ENCODE measurements at regions not wholly inside any gene's neighbourhood (a gene's known extent, or its start where the extent isn't known, plus 50 kb on each side); places are given as distances from the start of the nearest gene placed in this dataset.
"Not testable (repeated sequence)": the region's sequence is repeated elsewhere in the genome, so short reads cannot be mapped to it uniquely, and the experiment has no call there.

GRCh38 chr7:50852901-50853300 lies 70.2 kb upstream of the GRB10 start:
- no peak for DNase-seq (ENCODE audit: low spot score in 2 of 2)
- no peak for ATAC-seq
- peaks cover 3% of the 10 kb centered on the region for H3K9me3 Mint-ChIP-seq
- H3K4me1 Mint-ChIP-seq, result no peaks in the 10 kb centered on the region
- H3K4me3 Mint-ChIP-seq, result no peak overlapping the region
- H3K36me3 Mint-ChIP-seq, result no peaks in the 10 kb centered on the region
- no peak overlapping the region for H3K27ac Mint-ChIP-seq

- Mint-ChIP-seq H3K9me3 (peaks cover 3% of the 10 kb centered on the region), H3K36me3 (no peaks in the 10 kb centered on the region), H3K4me1 (no peaks in the 10 kb centered on the region), H3K27ac (no peak overlapping the region), H3K4me3 (no peak overlapping the region)
- ATAC-seq (no peak), DNase-seq (ENCODE audit: low spot score in 2 of 2) (no peak)
Measured at GRCh38 chr7:50851891-50852290, 69.2 kb upstream of the GRB10 start.

GRCh38 chr7:50851451-50851850 lies 68.8 kb upstream of the GRB10 start:
- DNase-seq (ENCODE audit: low spot score in 2 of 2) (no peak), ATAC-seq (no peak)
- Mint-ChIP-seq H3K27ac (no peak overlapping the region), H3K9me3 (peaks cover 3% of the 10 kb centered on the region), H3K4me3 (no peak overlapping the region), H3K36me3 (no peaks in the 10 kb centered on the region), H3K4me1 (no peaks in the 10 kb centered on the region)

GRCh38 chr7:50849991-50850390 lies 67.3 kb upstream of the GRB10 start:
- Mint-ChIP-seq H3K27ac (no peak overlapping the region), H3K9me3 (peaks cover 3% of the 10 kb centered on the region), H3K36me3 (no peaks in the 10 kb centered on the region), H3K4me1 (no peaks in the 10 kb centered on the region), H3K4me3 (no peak overlapping the region)
- DNase-seq (ENCODE audit: low spot score in 2 of 2), result no peak
- ATAC-seq, result no peak

GRCh38 chr7:50848203-50848602 lies 65.5 kb upstream of the GRB10 start:
- Mint-ChIP-seq H3K4me3 (no peak overlapping the region), H3K4me1 (no peaks in the 10 kb centered on the region), H3K9me3 (peaks cover 3% of the 10 kb centered on the region), H3K27ac (no peak overlapping the region), H3K36me3 (no peaks in the 10 kb centered on the region)
- ATAC-seq (no peak), DNase-seq (ENCODE audit: low spot score in 2 of 2) (no peak)

- ATAC-seq, H3K4me1 Mint-ChIP-seq: not testable (repeated sequence)
Measured at GRCh38 chr7:50844861-50845260, 62.2 kb upstream of the GRB10 start.

GRCh38 chr7:50842041-50842440 lies 59.3 kb upstream of the GRB10 start:
- H3K36me3 Mint-ChIP-seq, result no peaks in the 10 kb centered on the region
- H3K4me3 Mint-ChIP-seq, result no peak overlapping the region
- no peak overlapping the region for H3K27ac Mint-ChIP-seq
- H3K9me3 Mint-ChIP-seq, result no peaks in the 10 kb centered on the region
- no peak for ATAC-seq
- no peaks in the 10 kb centered on the region for H3K4me1 Mint-ChIP-seq
- no peak for DNase-seq (ENCODE audit: low spot score in 2 of 2)

More at GRCh38 chr7:50844861-50845260, 62.2 kb upstream of the GRB10 start:
- H3K27ac Mint-ChIP-seq; H3K9me3 Mint-ChIP-seq; DNase-seq (ENCODE audit: low spot score in 2 of 2); H3K4me3 Mint-ChIP-seq; H3K36me3 Mint-ChIP-seq: not testable (repeated sequence)

- H3K36me3 Mint-ChIP-seq, result no peaks in the 10 kb centered on the region
- no peak for DNase-seq (ENCODE audit: low spot score in 2 of 2)
- no peaks in the 10 kb centered on the region for H3K9me3 Mint-ChIP-seq
- ATAC-seq, result peak; percentile 64
- H3K27ac Mint-ChIP-seq, result no peak overlapping the region
- H3K4me1 Mint-ChIP-seq, result no peaks in the 10 kb centered on the region
- H3K4me3 Mint-ChIP-seq, result no peak overlapping the region
Measured at GRCh38 chr7:50838675-50839377, 56.1 kb upstream of the GRB10 start.

GRCh38 chr7:50837965-50838364 lies 55.3 kb upstream of the GRB10 start:
- peaks cover 7% of the 10 kb centered on the region for H3K4me1 Mint-ChIP-seq
- H3K27ac Mint-ChIP-seq, result no peak overlapping the region
- ATAC-seq, result no peak
- H3K36me3 Mint-ChIP-seq, result peaks cover 6% of the 10 kb centered on the region
- no peak overlapping the region for H3K4me3 Mint-ChIP-seq
- DNase-seq (ENCODE audit: low spot score in 2 of 2), result no peak
- no peaks in the 10 kb centered on the region for H3K9me3 Mint-ChIP-seq

GRCh38 chr7:50836646-50837045 lies 54.0 kb upstream of the GRB10 start:
- peaks cover 10% of the 10 kb centered on the region for H3K36me3 Mint-ChIP-seq
- H3K27ac Mint-ChIP-seq, result no peak overlapping the region
- no peak for DNase-seq (ENCODE audit: low spot score in 2 of 2)
- no peak for ATAC-seq
- H3K4me1 Mint-ChIP-seq, result peaks cover 15% of the 10 kb centered on the region
- no peaks in the 10 kb centered on the region for H3K9me3 Mint-ChIP-seq
- H3K4me3 Mint-ChIP-seq, result no peak overlapping the region

GRCh38 chr7:50835156-50835555 lies 52.5 kb upstream of the GRB10 start:
- Mint-ChIP-seq H3K4me3 (no peak overlapping the region), H3K4me1 (peaks cover 15% of the 10 kb centered on the region), H3K36me3 (peaks cover 10% of the 10 kb centered on the region), H3K9me3 (no peaks in the 10 kb centered on the region), H3K27ac (no peak overlapping the region)
- DNase-seq (ENCODE audit: low spot score in 2 of 2) (no peak), ATAC-seq (no peak)

GRCh38 chr7:50834679-50835078 lies 52.0 kb upstream of the GRB10 start:
- DNase-seq (ENCODE audit: low spot score in 2 of 2) (no peak), ATAC-seq (no peak)
- no peaks in the 10 kb centered on the region for H3K9me3 Mint-ChIP-seq
- peaks cover 10% of the 10 kb centered on the region for H3K36me3 Mint-ChIP-seq
- H3K4me3 Mint-ChIP-seq, result no peak overlapping the region
- H3K27ac Mint-ChIP-seq, result no peak overlapping the region
- H3K4me1 Mint-ChIP-seq, result peaks cover 15% of the 10 kb centered on the region

- peaks cover 15% of the 10 kb centered on the region for H3K4me1 Mint-ChIP-seq
- ATAC-seq (no peak), DNase-seq (ENCODE audit: low spot score in 2 of 2) (no peak)
- H3K4me3 Mint-ChIP-seq, result no peak overlapping the region
- H3K9me3 Mint-ChIP-seq, result no peaks in the 10 kb centered on the region
- no peak overlapping the region for H3K27ac Mint-ChIP-seq
- peaks cover 10% of the 10 kb centered on the region for H3K36me3 Mint-ChIP-seq
Measured at GRCh38 chr7:50834031-50834535, 51.4 kb upstream of the GRB10 start.

GRCh38 chr7:50832744-50833143 lies 50.0 kb upstream of the GRB10 start:
- Mint-ChIP-seq H3K9me3 (no peaks in the 10 kb centered on the region), H3K36me3 (peaks cover 10% of the 10 kb centered on the region), H3K27ac (peak overlapping the region; percentile 50), H3K4me1 (peaks cover 19% of the 10 kb centered on the region), H3K4me3 (no peak overlapping the region)
- peak; percentile 93 for ATAC-seq
- no peak for DNase-seq (ENCODE audit: low spot score in 2 of 2)
